NCI-H748 (cell line): ENCODE measurements at regions not wholly inside any gene's neighbourhood (a gene's known extent, or its start where the extent isn't known, plus 50 kb on each side); places are given as distances from the start of the nearest gene placed in this dataset.
A peak's percentile ranks its signal among the peaks of the same experiment; 100 is the strongest.

Source experiments
- DNase-seq: peaks from one replicate; lab custom pipeline; 2025; ENCODE audit not compliant: unreplicated experiment; lab: John Stamatoyannopoulos, UW

GRCh38 chr15:88383354-88383753 is 83.8 kb downstream of the MRPL46 start:
- no peak for DNase-seq

DNA sequence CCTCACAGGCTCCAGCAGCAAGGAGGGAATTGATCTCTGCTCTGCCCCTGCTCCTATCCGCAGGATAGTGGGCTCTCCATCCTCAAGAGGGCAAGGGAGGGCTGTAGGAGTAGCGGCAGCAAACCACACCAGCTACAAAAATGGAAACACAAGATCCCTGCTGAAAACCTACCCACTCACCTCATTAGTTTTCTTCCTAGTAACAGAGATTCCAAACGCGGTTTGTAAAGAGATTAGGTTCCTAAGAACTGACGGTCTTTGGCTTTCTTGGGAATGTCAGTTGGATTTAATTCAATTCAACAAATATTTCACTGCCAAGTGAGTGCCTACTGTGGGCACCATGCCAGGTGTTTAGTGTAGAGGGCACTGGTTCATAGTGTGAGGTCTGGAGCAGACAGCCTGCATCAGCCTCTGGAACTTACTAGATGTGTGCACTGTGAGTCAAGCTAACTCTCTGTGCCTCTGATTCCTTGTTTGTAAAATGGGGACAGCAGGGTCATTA is 84.7 kb downstream of the MRPL46 start:
- DNase-seq: no peak

- no peak for DNase-seq
These were observed 89.0 kb downstream of the MRPL46 start for GRCh38 chr15:88378188-88378637.

- DNase-seq: no peak
These were observed 89.7 kb downstream of the MRPL46 start for GRCh38 chr15:88377509-88377908.

DNA sequence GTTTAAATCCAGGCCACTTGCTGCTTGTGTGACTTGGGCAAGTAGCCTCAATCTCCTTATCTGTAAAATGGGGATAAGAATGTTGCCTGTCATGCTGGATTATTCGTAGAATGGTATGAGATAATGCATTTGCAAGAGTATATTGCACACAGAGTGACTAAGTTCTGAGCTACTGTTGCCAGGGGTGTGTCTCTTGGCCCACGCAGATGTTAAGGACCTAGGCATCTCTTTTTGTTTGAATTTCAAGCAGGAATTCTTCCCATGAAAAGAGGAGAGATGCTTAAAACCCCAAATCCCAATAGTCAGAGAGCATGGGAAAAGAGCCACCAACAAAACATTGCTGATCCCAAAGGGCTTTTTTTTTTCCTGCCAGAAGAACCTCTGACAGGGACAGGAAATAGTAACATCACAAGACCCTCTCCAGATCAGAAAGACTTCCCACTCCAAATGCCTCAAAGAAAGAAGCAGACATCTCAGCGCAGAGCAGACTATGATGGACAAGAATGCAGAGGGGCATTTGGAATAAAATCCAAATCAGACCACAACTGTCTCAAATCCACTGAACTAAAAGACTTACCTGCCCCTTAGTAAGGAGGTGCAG is 90.5 kb downstream of the MRPL46 start:
- no peak for DNase-seq

- no peak for DNase-seq
These were observed 91.8 kb downstream of the MRPL46 start for GRCh38 chr15:88375234-88375927.

DNA sequence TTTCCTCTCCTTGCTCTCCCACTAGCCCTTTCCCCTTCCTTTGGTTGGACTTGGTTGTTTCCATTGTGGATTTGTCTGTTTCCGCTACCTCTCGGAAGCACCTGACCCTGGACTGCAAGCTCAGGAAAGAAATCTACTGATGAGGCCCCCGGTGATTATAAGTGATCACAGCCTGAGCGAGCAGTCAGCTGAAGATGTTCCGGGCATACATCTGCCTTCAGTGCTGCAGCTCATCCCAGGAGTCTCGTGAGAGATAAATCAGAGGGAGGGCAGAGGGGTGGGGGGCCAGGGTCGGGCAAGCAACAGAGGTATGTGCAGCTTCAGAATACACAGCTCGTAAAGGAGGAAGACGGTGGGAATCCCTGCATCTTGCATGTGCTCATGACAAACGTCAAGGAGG is 102.1 kb downstream of the MRPL46 start:
- DNase-seq: no peak

DNA sequence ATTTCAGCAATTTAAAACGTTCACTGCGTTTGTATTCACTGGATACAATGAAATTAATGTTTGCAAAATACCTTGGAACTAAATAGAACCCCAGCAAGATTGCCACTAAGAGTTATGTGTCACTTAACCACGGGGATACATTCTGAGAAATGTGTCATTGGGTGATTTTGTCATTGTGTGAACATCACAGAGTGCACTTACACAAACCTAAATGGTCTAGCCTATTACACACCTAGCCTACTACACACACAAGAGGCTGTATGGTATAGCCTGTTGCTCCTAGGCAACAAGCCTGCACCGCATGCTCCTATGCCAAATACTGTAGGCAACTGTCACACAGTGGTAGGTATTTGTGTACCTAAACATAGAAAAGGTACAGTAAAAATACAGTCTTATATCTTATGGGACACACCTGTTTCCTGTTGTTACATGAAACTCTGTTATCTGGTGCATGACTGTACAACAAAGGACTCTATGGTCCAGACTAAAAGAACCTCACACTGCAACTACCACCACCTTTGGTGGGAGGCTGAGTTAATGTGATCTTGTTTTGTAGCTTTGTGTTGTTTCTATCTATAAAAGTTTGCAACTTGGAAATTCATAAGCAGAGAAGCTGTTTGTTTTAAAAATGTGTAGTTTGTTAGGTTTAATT is 92.2 kb upstream of the NTRK3 start:
- no peak for DNase-seq

DNA sequence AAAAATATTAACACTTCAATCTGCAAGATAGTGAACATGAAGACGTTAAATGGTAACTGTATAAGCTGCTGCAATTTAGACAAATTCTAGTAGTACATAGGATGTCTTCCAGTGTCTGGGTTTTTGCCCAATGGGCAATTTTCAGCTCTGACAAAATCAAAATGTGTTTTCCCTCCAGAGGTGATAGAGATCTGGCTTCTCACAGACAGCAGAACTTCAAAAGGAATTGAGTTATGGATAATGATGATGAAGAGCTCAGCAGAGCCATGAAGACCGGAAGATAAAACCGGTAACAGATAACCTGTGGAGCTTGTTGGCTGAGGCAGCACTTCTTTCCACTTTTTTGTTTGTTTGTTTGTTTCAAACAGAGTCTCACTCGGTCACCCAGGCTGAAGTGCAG is 89.4 kb upstream of the NTRK3 start:
- DNase-seq: no peak

- no peak for DNase-seq
These were observed 88.2 kb upstream of the NTRK3 start for GRCh38 chr15:88344786-88345185.

DNA sequence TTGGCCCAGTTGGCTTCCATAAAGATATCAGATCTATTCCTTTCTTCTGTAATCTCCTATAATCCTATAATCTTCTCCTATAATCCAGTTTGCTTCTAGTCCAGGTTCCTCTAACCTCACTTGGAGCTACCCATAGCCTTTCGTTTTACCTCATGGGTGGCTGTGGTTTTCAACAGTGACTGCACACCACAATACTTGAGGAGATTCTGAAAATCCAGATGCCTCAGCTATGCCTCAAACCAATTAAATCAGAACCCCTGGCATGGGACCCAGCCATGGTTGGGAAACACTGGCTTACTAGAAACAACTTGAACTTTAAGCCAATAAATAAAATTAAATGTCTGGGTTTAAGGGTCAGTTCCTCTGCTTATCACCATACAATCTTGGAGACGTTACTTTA is 86.1 kb upstream of the NTRK3 start:
- DNase-seq: no peak

DNA sequence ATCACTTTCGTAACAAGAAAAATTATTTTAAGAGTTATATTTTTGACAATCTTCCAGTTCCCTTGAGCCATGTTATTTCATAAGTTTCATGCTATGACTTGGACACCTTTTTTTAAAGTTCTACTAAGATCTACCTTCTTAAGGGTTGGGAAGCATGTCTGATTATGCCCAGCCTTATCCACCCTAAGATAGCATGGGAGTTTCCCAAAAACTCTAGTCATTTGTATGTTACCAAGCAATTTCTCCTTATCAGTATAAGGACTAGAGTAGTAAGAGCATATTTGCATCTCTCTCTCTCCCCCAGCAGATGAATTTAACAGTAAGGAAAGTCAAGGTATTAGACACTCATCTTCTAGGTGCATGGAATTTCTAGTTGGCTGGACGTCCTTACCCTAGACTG is 85.1 kb upstream of the NTRK3 start:
- DNase-seq: no peak

DNA sequence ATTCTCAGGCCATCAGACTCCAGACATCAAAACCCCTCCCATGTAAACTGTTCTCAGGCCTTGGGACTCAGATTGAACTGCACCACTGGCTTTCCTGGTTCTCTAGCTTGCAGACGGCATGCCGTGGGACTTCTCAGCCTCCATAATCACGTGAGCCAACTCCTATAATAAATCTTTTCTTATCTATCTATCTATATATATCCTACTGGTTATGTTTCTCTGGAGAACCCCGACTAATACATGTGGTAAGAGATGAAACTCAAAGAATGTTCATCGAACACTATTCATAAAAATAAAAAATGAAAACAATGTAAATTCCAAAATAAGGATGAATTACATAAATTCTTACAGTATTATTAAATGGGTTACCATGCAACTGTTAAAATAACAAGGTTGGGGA is 84.5 kb upstream of the NTRK3 start:
- DNase-seq: no peak

GRCh38 chr15:88337993-88338392 is 81.5 kb upstream of the NTRK3 start:
- DNase-seq: no peak

DNA sequence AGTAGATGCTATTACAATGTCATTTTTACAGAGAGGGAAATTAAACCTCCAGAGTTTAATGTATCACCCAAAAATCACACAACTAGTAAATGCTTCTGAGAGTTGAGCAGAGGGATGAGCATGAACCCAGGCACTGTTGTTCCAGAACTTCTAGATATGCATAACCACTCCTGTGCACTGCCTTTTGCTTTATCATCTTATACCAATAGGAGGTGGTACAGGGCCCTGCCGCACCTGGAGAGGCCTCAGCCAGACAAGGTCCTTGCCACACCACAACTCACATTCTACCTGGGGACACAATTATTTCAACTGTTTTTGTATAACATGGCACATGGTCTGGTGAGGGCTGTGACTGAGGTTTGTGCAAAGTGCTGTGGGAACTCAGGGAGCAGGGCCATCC is 78.5 kb upstream of the NTRK3 start:
- DNase-seq: no peak

DNA sequence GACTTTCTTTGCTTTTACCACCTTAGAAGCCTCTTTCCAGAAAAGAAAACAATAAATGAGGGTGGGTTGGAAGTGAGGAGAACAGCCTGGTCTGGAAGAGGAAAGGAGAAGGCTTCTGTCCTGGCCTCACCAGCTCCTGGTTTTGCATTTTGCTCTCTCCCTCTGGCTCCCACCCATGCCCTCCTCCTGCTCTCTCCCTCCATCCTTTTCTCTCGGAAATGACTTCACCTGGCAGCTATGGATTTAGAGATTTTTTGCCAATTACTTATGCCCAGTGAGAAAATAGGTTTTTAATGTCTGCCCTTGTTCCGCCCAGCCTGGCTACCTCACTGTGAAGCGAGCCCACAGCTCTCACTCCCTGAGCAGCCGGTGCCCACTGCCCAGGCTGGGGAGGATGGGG is 77.9 kb upstream of the NTRK3 start:
- no peak for DNase-seq

DNA sequence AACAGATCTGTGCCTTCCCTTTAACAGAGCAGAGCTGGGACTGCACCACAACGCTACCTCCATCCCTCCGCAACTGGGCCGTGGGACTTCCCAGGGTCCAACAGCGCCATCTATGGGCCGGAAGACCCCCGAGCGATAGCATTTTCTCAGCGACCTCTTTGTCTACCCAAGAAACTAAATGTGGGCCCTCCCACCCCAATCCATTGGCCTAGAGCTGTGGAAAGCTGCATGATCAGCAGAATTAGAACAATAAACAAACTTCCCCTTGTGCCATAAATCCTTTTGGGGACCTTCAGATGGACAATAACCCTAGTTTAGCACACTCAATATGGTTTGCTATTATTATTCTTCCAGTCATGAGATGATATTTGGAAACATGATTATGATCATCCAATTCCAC is 74.8 kb upstream of the NTRK3 start:
- peak; percentile 62 for DNase-seq

DNA sequence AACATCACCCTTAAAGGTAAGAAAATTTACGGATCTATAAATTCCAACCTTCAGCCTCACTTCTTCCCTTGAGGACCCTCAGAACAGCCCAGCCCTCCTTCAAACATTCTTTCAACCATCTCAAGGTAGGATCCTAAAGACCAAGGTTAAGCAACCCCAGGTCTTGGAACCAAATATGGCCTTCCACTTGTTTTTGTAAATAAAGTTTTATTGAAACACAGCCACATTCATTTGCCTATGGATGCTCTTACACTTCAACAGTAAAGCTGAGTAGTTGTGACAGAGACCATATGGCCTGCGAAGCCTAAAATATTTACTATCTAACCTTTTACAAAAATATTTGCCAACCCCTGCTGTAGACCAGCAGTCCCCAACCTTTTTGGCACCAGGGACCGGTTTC is 70.4 kb upstream of the NTRK3 start:
- no peak for DNase-seq

- no peak for DNase-seq
These were observed 68.2 kb upstream of the NTRK3 start for GRCh38 chr15:88324741-88325065.

DNA sequence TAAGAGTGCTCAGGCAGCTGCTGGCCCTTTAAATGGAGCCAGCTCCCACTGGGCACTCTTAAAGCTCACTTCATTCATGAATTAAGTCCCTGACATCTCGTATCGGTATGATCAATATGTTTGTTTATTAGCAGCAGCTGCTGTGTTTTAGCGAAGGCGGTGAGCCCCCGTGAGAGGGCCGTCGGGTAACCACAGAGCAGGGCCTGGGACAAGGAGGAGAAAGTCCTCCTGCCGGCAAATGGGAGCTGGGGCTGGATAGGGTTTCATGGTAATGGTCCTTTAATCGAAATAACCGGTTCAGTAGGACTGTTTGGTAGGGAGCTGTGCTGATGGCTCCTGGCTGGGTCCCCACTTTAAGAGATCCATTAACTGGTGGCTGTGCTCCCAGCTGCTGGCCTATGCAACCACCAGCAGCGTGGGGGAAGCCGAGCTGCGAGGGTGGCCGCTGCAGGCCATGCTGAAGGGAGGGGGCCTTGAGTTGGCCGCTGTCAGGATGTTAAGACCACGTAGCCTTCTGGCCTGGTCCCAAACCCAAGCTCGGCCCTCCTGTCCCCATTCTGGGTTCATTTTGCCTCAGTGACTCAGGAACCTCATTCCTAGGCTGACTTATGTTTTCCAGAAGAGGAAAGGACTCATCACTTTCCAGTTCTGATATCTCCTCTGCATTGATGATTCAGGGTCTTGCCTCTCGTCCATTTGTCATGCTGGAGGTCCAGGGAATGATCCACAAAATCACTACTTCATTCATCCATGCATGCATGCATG is 67.6 kb upstream of the NTRK3 start:
- no peak for DNase-seq

DNA sequence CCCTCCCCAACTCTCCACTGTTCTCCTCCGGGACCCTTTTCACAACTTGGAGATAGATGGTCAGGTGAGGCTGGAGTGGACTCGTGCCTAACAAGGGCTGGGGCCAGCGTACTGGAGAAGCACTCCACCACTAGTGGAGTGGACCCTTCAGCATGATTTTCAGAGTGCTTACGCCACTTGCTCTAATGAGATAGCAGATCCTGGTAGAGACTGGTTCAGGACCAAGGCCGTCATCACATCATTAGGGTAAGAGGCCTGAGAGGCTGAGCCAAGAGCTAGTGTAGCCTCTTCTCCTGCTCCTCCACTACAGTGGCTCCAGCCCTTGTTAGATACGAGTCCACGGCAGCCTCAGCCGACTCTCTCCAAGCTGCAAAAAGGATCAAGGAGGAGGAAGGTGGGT is 66.9 kb upstream of the NTRK3 start:
- DNase-seq: no peak

GRCh38 chr15:88322461-88322860 is 65.9 kb upstream of the NTRK3 start:
- no peak for DNase-seq
